ENCODE measurements at regions not wholly inside any gene's neighbourhood (a gene's known extent, or its start where the extent isn't known, plus 50 kb on each side); places are given as distances from the start of the nearest gene placed in this dataset.

- FAIRE-seq = no peak
These were observed 201.5 kb upstream of the SPOCK3 start for GRCh38 chr4:167435786-167436185.

GRCh38 chr4:167443841-167444240 is 209.5 kb upstream of the SPOCK3 start:
- Histone ChIP-seq H3K9ac (ENCODE audit: low read length) (no peak overlapping the region), H3K36me3 (ENCODE audit: insufficient read depth, low read length) (no peaks in the 10 kb centered on the region), H3K27me3 (ENCODE audit: insufficient read depth, low read length) (no peaks in the 10 kb centered on the region), H3K79me2 (ENCODE audit: insufficient read depth, low read length) (no peaks in the 10 kb centered on the region), H3K9me3 (ENCODE audit: insufficient read depth, low read depth, low read length) (no peaks in the 10 kb centered on the region), H3K27ac (ENCODE audit: low read depth, low read length) (no peak overlapping the region), H2AFZ (ENCODE audit: low read depth, low read length) (no peak overlapping the region), H4K20me1 (ENCODE audit: insufficient read depth, low read length) (no peaks in the 10 kb centered on the region), H3K4me1 (ENCODE audit: insufficient read depth, low read length) (no peaks in the 10 kb centered on the region), H3K4me2 (ENCODE audit: low read length) (no peak overlapping the region), H3K4me3 (ENCODE audit: insufficient read depth, low read depth, low read length) (no peak overlapping the region)
- no peaks in the 10 kb centered on the region for H3K4me1 Mint-ChIP-seq (ENCODE audit: low read depth, unreplicated experiment)
- H3K9me3 Mint-ChIP-seq (ENCODE audit: unreplicated experiment) = no peaks in the 10 kb centered on the region
- DNase-seq (ENCODE audit: low read depth) (no peak), FAIRE-seq (no peak)
- no peak overlapping the region for H3K27ac Mint-ChIP-seq (ENCODE audit: unreplicated experiment)
- no peak overlapping the region for H3K4me3 Mint-ChIP-seq (ENCODE audit: unreplicated experiment)
- TF ChIP-seq EZH2 (IDR thresholded peaks at IDR 0.05; ENCODE audit: insufficient read depth, low read length) (no peak), CTCF (IDR thresholded peaks at IDR 0.05; ENCODE audit: insufficient read depth, low read depth, low read length) (no peak)
- H3K36me3 Mint-ChIP-seq (ENCODE audit: low read depth, unreplicated experiment) = no peaks in the 10 kb centered on the region
- peaks cover 3% of the 10 kb centered on the region for H3K27me3 Mint-ChIP-seq (ENCODE audit: low read depth, unreplicated experiment)

More at GRCh38 chr4:167435786-167436185, 201.5 kb upstream of the SPOCK3 start:
- no peak overlapping the region for H3K4me2 ChIP-seq (ENCODE audit: low read length)
- DNase-seq (ENCODE audit: low read depth) = no peak
- H3K4me3 ChIP-seq (ENCODE audit: insufficient read depth, low read depth, low read length) = no peak overlapping the region
- no peaks in the 10 kb centered on the region for H3K27me3 ChIP-seq (ENCODE audit: insufficient read depth, low read length)
- Mint-ChIP-seq H3K27me3 (ENCODE audit: low read depth, unreplicated experiment) (peaks cover 3% of the 10 kb centered on the region), H3K4me3 (ENCODE audit: unreplicated experiment) (no peak overlapping the region), H3K9me3 (ENCODE audit: unreplicated experiment) (no peaks in the 10 kb centered on the region), H3K36me3 (ENCODE audit: low read depth, unreplicated experiment) (no peaks in the 10 kb centered on the region), H3K27ac (ENCODE audit: unreplicated experiment) (no peak overlapping the region), H3K4me1 (ENCODE audit: low read depth, unreplicated experiment) (no peaks in the 10 kb centered on the region)
- H3K4me1 ChIP-seq (ENCODE audit: insufficient read depth, low read length) = no peaks in the 10 kb centered on the region
- H3K9ac ChIP-seq (ENCODE audit: low read length) = no peak overlapping the region
- no peak overlapping the region for H2AFZ ChIP-seq (ENCODE audit: low read depth, low read length)
- H3K36me3 ChIP-seq (ENCODE audit: insufficient read depth, low read length) = no peaks in the 10 kb centered on the region
- H3K9me3 ChIP-seq (ENCODE audit: insufficient read depth, low read depth, low read length) = no peaks in the 10 kb centered on the region
- no peaks in the 10 kb centered on the region for H4K20me1 ChIP-seq (ENCODE audit: insufficient read depth, low read length)
- no peaks in the 10 kb centered on the region for H3K79me2 ChIP-seq (ENCODE audit: insufficient read depth, low read length)
- H3K27ac ChIP-seq (ENCODE audit: low read depth, low read length) = no peak overlapping the region
- TF ChIP-seq EZH2 (IDR thresholded peaks at IDR 0.05; ENCODE audit: insufficient read depth, low read length) (no peak), CTCF (IDR thresholded peaks at IDR 0.05; ENCODE audit: insufficient read depth, low read depth, low read length) (no peak)

GRCh38 chr4:167452922-167453430 is 218.7 kb upstream of the SPOCK3 start:
- Mint-ChIP-seq H3K27me3 (ENCODE audit: low read depth, unreplicated experiment) (no peaks in the 10 kb centered on the region), H3K4me1 (ENCODE audit: low read depth, unreplicated experiment) (no peaks in the 10 kb centered on the region), H3K9me3 (ENCODE audit: unreplicated experiment) (no peaks in the 10 kb centered on the region), H3K36me3 (ENCODE audit: low read depth, unreplicated experiment) (no peaks in the 10 kb centered on the region), H3K4me3 (ENCODE audit: unreplicated experiment) (no peak overlapping the region), H3K27ac (ENCODE audit: unreplicated experiment) (no peak overlapping the region)
- no peak overlapping the region for H3K4me2 ChIP-seq (ENCODE audit: low read length)
- DNase-seq (ENCODE audit: low read depth) (no peak), FAIRE-seq (no peak)
- no peak overlapping the region for H3K9ac ChIP-seq (ENCODE audit: low read length)
- H3K79me2 ChIP-seq (ENCODE audit: insufficient read depth, low read length) = no peaks in the 10 kb centered on the region
- H3K27ac ChIP-seq (ENCODE audit: low read depth, low read length) = no peak overlapping the region
- no peaks in the 10 kb centered on the region for H3K36me3 ChIP-seq (ENCODE audit: insufficient read depth, low read length)
- no peak overlapping the region for H3K4me3 ChIP-seq (ENCODE audit: insufficient read depth, low read depth, low read length)
- no peaks in the 10 kb centered on the region for H3K9me3 ChIP-seq (ENCODE audit: insufficient read depth, low read depth, low read length)
- no peaks in the 10 kb centered on the region for H3K4me1 ChIP-seq (ENCODE audit: insufficient read depth, low read length)
- H2AFZ ChIP-seq (ENCODE audit: low read depth, low read length) = no peak overlapping the region
- no peak for TF ChIP-seq EZH2 (IDR thresholded peaks at IDR 0.05; ENCODE audit: insufficient read depth, low read length)
- TF ChIP-seq CTCF (IDR thresholded peaks at IDR 0.05; ENCODE audit: insufficient read depth, low read depth, low read length) = no peak
- H3K27me3 ChIP-seq (ENCODE audit: insufficient read depth, low read length) = no peaks in the 10 kb centered on the region
- H4K20me1 ChIP-seq (ENCODE audit: insufficient read depth, low read length) = no peaks in the 10 kb centered on the region

Measured in astrocyte (in vitro differentiated cells and primary cell).